ENCODE measurements at regions not wholly inside any gene's neighbourhood (a gene's known extent, or its start where the extent isn't known, plus 50 kb on each side); places are given as distances from the start of the nearest gene placed in this dataset.

GRCh38 chr6:95249175-95249574, 328.2 kb upstream of the MANEA start:
- Histone ChIP-seq H3K4me3 (ENCODE audit: low read depth, low read length) (no peak overlapping the region), H3K36me3 (ENCODE audit: control insufficient read depth, insufficient read depth, low read length) (no peaks in the 10 kb centered on the region), H3K9me3 (ENCODE audit: control insufficient read depth, insufficient read depth, low read length) (no peaks in the 10 kb centered on the region), H3K4me1 (ENCODE audit: control insufficient read depth, insufficient read depth, low read length) (no peaks in the 10 kb centered on the region), H3K27me3 (ENCODE audit: control insufficient read depth, insufficient read depth, low read length) (no peaks in the 10 kb centered on the region), H3K27ac (ENCODE audit: low read depth, low read length) (no peak overlapping the region)
- DNase-seq (ENCODE audit: low read depth in 4 of 6, low spot score in 6 of 6): no peak

GRCh38 chr6:95249661-95250060, 327.7 kb upstream of the MANEA start:
- Histone ChIP-seq H3K4me3 (ENCODE audit: low read depth, low read length) (no peak overlapping the region), H3K4me1 (ENCODE audit: control insufficient read depth, insufficient read depth, low read length) (no peaks in the 10 kb centered on the region), H3K27ac (ENCODE audit: low read depth, low read length) (no peak overlapping the region), H3K36me3 (ENCODE audit: control insufficient read depth, insufficient read depth, low read length) (no peaks in the 10 kb centered on the region), H3K9me3 (ENCODE audit: control insufficient read depth, insufficient read depth, low read length) (no peaks in the 10 kb centered on the region), H3K27me3 (ENCODE audit: control insufficient read depth, insufficient read depth, low read length) (no peaks in the 10 kb centered on the region)
- DNase-seq (ENCODE audit: low read depth in 4 of 6, low spot score in 6 of 6): no peak
- no CpG with 5 or more reads among the region's 2 CpGs for WGBS (ENCODE audit: insufficient coverage)

- Histone ChIP-seq H3K4me1 (ENCODE audit: control insufficient read depth, insufficient read depth, low read length) (no peaks in the 10 kb centered on the region), H3K4me3 (ENCODE audit: low read depth, low read length) (no peak overlapping the region), H3K27ac (ENCODE audit: low read depth, low read length) (no peak overlapping the region), H3K36me3 (ENCODE audit: control insufficient read depth, insufficient read depth, low read length) (no peaks in the 10 kb centered on the region), H3K9me3 (ENCODE audit: control insufficient read depth, insufficient read depth, low read length) (peaks cover 2% of the 10 kb centered on the region), H3K27me3 (ENCODE audit: control insufficient read depth, insufficient read depth, low read length) (no peaks in the 10 kb centered on the region)
- WGBS (ENCODE audit: insufficient coverage): 0% methylated on average over 1 of the region's 1 CpG
- DNase-seq (ENCODE audit: low read depth in 4 of 6, low spot score in 6 of 6): no peak
Measured at GRCh38 chr6:95263840-95264239, 313.5 kb upstream of the MANEA start.

GRCh38 chr6:95266537-95267258, 310.6 kb upstream of the MANEA start:
- Histone ChIP-seq H3K4me1 (ENCODE audit: control insufficient read depth, insufficient read depth, low read length) (no peaks in the 10 kb centered on the region), H3K9me3 (ENCODE audit: control insufficient read depth, insufficient read depth, low read length) (no peaks in the 10 kb centered on the region), H3K27me3 (ENCODE audit: control insufficient read depth, insufficient read depth, low read length) (no peaks in the 10 kb centered on the region), H3K27ac (ENCODE audit: low read depth, low read length) (no peak overlapping the region), H3K4me3 (ENCODE audit: low read depth, low read length) (no peak overlapping the region), H3K36me3 (ENCODE audit: control insufficient read depth, insufficient read depth, low read length) (no peaks in the 10 kb centered on the region)
- DNase-seq (ENCODE audit: low read depth in 4 of 6, low spot score in 6 of 6): no peak
- WGBS (ENCODE audit: insufficient coverage): 80% methylated on average over 2 of the region's 4 CpGs

GRCh38 chr6:95274686-95275235, 302.6 kb upstream of the MANEA start:
- no CpG with 5 or more reads among the region's 2 CpGs for WGBS (ENCODE audit: insufficient coverage)
- H3K27ac ChIP-seq (ENCODE audit: low read depth, low read length): no peak overlapping the region
- no peaks in the 10 kb centered on the region for H3K4me1 ChIP-seq (ENCODE audit: control insufficient read depth, insufficient read depth, low read length)

GRCh38 chr6:95279616-95280015, 297.7 kb upstream of the MANEA start:
- no peak for DNase-seq (ENCODE audit: low read depth in 4 of 6, low spot score in 6 of 6)
- 83% methylated on average over 1 of the region's 1 CpG for WGBS (ENCODE audit: insufficient coverage)
- H3K4me1 ChIP-seq (ENCODE audit: control insufficient read depth, insufficient read depth, low read length): no peaks in the 10 kb centered on the region

More at GRCh38 chr6:95274686-95275235, 302.6 kb upstream of the MANEA start:
- Histone ChIP-seq H3K36me3 (ENCODE audit: control insufficient read depth, insufficient read depth, low read length) (no peaks in the 10 kb centered on the region), H3K4me3 (ENCODE audit: low read depth, low read length) (no peak overlapping the region), H3K9me3 (ENCODE audit: control insufficient read depth, insufficient read depth, low read length) (no peaks in the 10 kb centered on the region), H3K27me3 (ENCODE audit: control insufficient read depth, insufficient read depth, low read length) (no peaks in the 10 kb centered on the region)
- DNase-seq (ENCODE audit: low read depth in 4 of 6, low spot score in 6 of 6): peak in 2 of 6 donors; percentile 9 to 62

GRCh38 chr6:95280686-95281273, 296.6 kb upstream of the MANEA start:
- Histone ChIP-seq H3K4me3 (ENCODE audit: low read depth, low read length) (no peak overlapping the region), H3K9me3 (ENCODE audit: control insufficient read depth, insufficient read depth, low read length) (no peaks in the 10 kb centered on the region), H3K4me1 (ENCODE audit: control insufficient read depth, insufficient read depth, low read length) (no peaks in the 10 kb centered on the region), H3K27ac (ENCODE audit: low read depth, low read length) (no peak overlapping the region), H3K36me3 (ENCODE audit: control insufficient read depth, insufficient read depth, low read length) (no peaks in the 10 kb centered on the region), H3K27me3 (ENCODE audit: control insufficient read depth, insufficient read depth, low read length) (no peaks in the 10 kb centered on the region)
- 59% methylated on average over 4 of the region's 4 CpGs for WGBS (ENCODE audit: insufficient coverage)
- peak in 2 of 6 donors; percentile 6 to 68 for DNase-seq (ENCODE audit: low read depth in 4 of 6, low spot score in 6 of 6)

More at GRCh38 chr6:95279616-95280015, 297.7 kb upstream of the MANEA start:
- Histone ChIP-seq H3K9me3 (ENCODE audit: control insufficient read depth, insufficient read depth, low read length) (no peaks in the 10 kb centered on the region), H3K4me3 (ENCODE audit: low read depth, low read length) (no peak overlapping the region), H3K27me3 (ENCODE audit: control insufficient read depth, insufficient read depth, low read length) (no peaks in the 10 kb centered on the region), H3K36me3 (ENCODE audit: control insufficient read depth, insufficient read depth, low read length) (no peaks in the 10 kb centered on the region), H3K27ac (ENCODE audit: low read depth, low read length) (no peak overlapping the region)

GRCh38 chr6:95285881-95286280, 291.5 kb upstream of the MANEA start:
- DNase-seq (ENCODE audit: low read depth in 4 of 6, low spot score in 6 of 6): peak in 1 of 6 donors; percentile 72
- Histone ChIP-seq H3K27ac (ENCODE audit: low read depth, low read length) (no peak overlapping the region), H3K36me3 (ENCODE audit: control insufficient read depth, insufficient read depth, low read length) (no peaks in the 10 kb centered on the region), H3K9me3 (ENCODE audit: control insufficient read depth, insufficient read depth, low read length) (no peaks in the 10 kb centered on the region), H3K4me3 (ENCODE audit: low read depth, low read length) (no peak overlapping the region), H3K27me3 (ENCODE audit: control insufficient read depth, insufficient read depth, low read length) (no peaks in the 10 kb centered on the region), H3K4me1 (ENCODE audit: control insufficient read depth, insufficient read depth, low read length) (no peaks in the 10 kb centered on the region)
- no CpG with 5 or more reads among the region's 2 CpGs for WGBS (ENCODE audit: insufficient coverage)

GRCh38 chr6:95286874-95287273, 290.5 kb upstream of the MANEA start:
- no peaks in the 10 kb centered on the region for H3K4me1 ChIP-seq (ENCODE audit: control insufficient read depth, insufficient read depth, low read length)
- peak in 2 of 6 donors; percentile 34 to 82 for DNase-seq (ENCODE audit: low read depth in 4 of 6, low spot score in 6 of 6)
- H3K4me3 ChIP-seq (ENCODE audit: low read depth, low read length): no peak overlapping the region
- no peaks in the 10 kb centered on the region for H3K27me3 ChIP-seq (ENCODE audit: control insufficient read depth, insufficient read depth, low read length)
- H3K9me3 ChIP-seq (ENCODE audit: control insufficient read depth, insufficient read depth, low read length): no peaks in the 10 kb centered on the region
- no peak overlapping the region for H3K27ac ChIP-seq (ENCODE audit: low read depth, low read length)
- no peaks in the 10 kb centered on the region for H3K36me3 ChIP-seq (ENCODE audit: control insufficient read depth, insufficient read depth, low read length)

GRCh38 chr6:95288251-95288650, 289.1 kb upstream of the MANEA start:
- Histone ChIP-seq H3K27ac (ENCODE audit: low read depth, low read length) (no peak overlapping the region), H3K4me3 (ENCODE audit: low read depth, low read length) (no peak overlapping the region), H3K36me3 (ENCODE audit: control insufficient read depth, insufficient read depth, low read length) (no peaks in the 10 kb centered on the region), H3K4me1 (ENCODE audit: control insufficient read depth, insufficient read depth, low read length) (no peaks in the 10 kb centered on the region), H3K27me3 (ENCODE audit: control insufficient read depth, insufficient read depth, low read length) (no peaks in the 10 kb centered on the region), H3K9me3 (ENCODE audit: control insufficient read depth, insufficient read depth, low read length) (no peaks in the 10 kb centered on the region)
- peak in 1 of 6 donors; percentile 74 for DNase-seq (ENCODE audit: low read depth in 4 of 6, low spot score in 6 of 6)
